ENCODE measurements at regions not wholly inside any gene's neighbourhood (a gene's known extent, or its start where the extent isn't known, plus 50 kb on each side); places are given as distances from the start of the nearest gene placed in this dataset.

DNA sequence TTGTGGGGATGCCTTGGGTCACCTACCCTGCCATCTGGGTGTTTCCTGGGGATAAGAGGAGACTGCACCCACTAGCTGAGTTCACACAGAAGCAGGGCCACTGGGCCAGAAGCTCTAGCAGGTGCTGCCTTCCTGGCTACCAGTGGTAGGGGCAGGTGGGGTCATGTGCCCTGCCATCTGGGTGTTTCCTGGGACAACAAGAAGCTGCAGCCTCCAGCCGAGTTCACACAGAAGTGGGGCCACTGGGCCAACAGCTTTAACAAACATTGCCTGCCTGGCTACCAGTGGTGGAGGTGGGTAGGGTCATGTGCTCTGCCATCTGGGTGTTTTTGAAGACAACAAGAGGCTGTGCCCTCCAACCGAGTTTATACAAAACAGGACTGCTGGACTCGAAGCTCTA, 282.2 kb upstream of the SYT4 start:
- H3K36me3 ChIP-seq: no peaks in the 10 kb centered on the region
- H3K4me1 ChIP-seq (ENCODE audit: insufficient read depth): no peaks in the 10 kb centered on the region
- H3K27ac ChIP-seq: no peak overlapping the region
- no peaks in the 10 kb centered on the region for H3K27me3 ChIP-seq
- TF ChIP-seq POLR2A (IDR thresholded peaks at IDR 0.05) (no peak), EP300 (IDR thresholded peaks at IDR 0.05) (no peak)
- TF ChIP-seq, protein P1, sequence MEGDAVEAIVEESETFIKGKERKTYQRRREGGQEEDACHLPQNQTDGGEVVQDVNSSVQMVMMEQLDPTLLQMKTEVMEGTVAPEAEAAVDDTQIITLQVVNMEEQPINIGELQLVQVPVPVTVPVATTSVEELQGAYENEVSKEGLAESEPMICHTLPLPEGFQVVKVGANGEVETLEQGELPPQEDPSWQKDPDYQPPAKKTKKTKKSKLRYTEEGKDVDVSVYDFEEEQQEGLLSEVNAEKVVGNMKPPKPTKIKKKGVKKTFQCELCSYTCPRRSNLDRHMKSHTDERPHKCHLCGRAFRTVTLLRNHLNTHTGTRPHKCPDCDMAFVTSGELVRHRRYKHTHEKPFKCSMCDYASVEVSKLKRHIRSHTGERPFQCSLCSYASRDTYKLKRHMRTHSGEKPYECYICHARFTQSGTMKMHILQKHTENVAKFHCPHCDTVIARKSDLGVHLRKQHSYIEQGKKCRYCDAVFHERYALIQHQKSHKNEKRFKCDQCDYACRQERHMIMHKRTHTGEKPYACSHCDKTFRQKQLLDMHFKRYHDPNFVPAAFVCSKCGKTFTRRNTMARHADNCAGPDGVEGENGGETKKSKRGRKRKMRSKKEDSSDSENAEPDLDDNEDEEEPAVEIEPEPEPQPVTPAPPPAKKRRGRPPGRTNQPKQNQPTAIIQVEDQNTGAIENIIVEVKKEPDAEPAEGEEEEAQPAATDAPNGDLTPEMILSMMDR (IDR thresholded peaks at IDR 0.05): no peak
- DNase-seq: no peak
- H3K4me3 ChIP-seq: no peak overlapping the region
- WGBS, 3 donors: 89 to 94% (median 91%) methylated on average over 3 of the region's 3 CpGs
- no peaks in the 10 kb centered on the region for H3K9me3 ChIP-seq
- intact Hi-C loops (cut with DNase I): no loop called here

DNA sequence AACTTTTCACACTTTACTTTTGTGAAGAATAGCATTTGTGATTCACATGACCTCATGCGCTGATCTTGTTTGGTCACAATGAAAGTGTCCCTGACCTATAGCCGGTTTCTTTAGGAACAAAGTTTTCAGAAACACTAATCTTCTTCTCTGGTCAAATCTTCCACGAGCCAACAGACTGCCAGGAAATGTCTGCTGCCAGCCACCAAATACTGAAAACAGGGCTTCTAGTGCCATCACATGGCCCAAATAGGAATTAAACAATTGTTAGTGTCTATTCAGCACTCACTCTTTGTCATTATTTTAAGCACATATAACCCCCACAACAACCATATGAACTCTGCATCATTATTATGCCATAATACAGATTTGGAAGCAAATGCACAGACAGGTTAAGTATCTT, 286.5 kb upstream of the SYT4 start:
- TF ChIP-seq POLR2A (IDR thresholded peaks at IDR 0.05) (no peak), EP300 (IDR thresholded peaks at IDR 0.05) (no peak)
- TF ChIP-seq, protein P1 (IDR thresholded peaks at IDR 0.05): peak in 1 of 3 donors; percentile 15
- Histone ChIP-seq H3K36me3 (no peaks in the 10 kb centered on the region), H3K27ac (no peak overlapping the region), H3K4me3 (no peak overlapping the region), H3K27me3 (no peaks in the 10 kb centered on the region), H3K4me1 (ENCODE audit: insufficient read depth) (no peaks in the 10 kb centered on the region), H3K9me3 (no peaks in the 10 kb centered on the region)
- 18 to 26% (median 19%) methylated on average over 3 of the region's 3 CpGs for WGBS, 3 donors
- DNase-seq: no peak
- intact Hi-C loops (cut with DNase I): no loop called here

DNA sequence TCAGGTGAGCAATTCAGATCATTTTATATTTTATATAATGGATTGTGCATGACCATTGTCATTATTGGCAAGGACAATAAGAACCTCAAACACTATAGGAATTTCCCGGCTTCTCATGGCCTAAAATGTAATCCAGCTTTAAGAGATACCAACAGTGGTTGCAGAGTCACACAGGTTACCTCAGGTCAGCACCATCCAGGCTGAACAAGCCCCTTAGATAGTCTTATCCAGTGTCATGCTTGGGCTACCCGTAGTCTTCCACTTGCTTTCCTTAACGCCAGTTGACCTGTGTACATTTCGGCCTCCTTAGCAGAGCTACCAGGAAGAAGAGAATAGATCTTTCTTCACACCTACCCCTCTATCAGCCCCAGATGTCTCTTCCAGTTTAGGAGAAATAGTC, 293.3 kb upstream of the SYT4 start:
- TF ChIP-seq EP300 (IDR thresholded peaks at IDR 0.05) (no peak), POLR2A (IDR thresholded peaks at IDR 0.05) (no peak)
- TF ChIP-seq, protein P1 (IDR thresholded peaks at IDR 0.05): no peak
- H3K4me1 ChIP-seq (ENCODE audit: insufficient read depth): no peaks in the 10 kb centered on the region
- DNase-seq: no peak
- H3K4me3 ChIP-seq: no peak overlapping the region
- 93 to 94% (median 93%) methylated on average over 4 of the region's 4 CpGs for WGBS, 3 donors
- H3K27me3 ChIP-seq: no peaks in the 10 kb centered on the region
- intact Hi-C loops (cut with DNase I): no loop called here
- H3K9me3 ChIP-seq: no peaks in the 10 kb centered on the region
- H3K27ac ChIP-seq: no peak overlapping the region
- H3K36me3 ChIP-seq: no peaks in the 10 kb centered on the region

DNA sequence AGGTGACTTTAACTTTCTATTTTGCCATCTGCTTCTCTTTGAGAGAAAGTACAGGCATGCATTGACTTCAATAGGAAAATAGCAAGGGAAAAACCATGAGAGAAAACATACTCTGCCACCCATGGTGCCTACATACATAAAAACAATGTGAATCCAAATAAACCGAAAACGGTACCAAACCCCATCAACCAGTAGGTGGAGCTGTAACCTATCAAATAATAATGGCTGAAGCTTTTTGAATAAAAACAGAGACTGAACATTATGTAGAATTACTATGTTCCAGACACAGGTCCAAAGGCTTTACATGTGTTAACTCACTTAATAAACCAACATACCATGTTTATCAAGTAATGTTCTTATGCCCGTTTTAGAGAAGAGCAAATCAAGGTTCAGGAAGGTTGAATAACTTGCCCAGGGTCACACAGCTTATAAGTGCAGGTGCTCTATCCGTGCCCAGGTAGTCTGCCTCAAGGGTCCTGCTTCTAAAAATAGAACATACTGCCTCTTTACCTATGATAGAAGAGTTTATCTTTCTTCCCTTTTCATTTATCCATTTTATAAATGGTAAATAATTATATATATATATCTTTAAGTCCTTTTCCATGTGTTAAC, 293.9 kb upstream of the SYT4 start:
- no peak overlapping the region for H3K4me3 ChIP-seq
- H3K4me1 ChIP-seq (ENCODE audit: insufficient read depth): no peaks in the 10 kb centered on the region
- TF ChIP-seq, protein P1 (IDR thresholded peaks at IDR 0.05): peak; percentile 16 to 47 (median 17)
- TF ChIP-seq EP300 (IDR thresholded peaks at IDR 0.05) (no peak), POLR2A (IDR thresholded peaks at IDR 0.05) (no peak)
- H3K27me3 ChIP-seq: no peaks in the 10 kb centered on the region
- intact Hi-C loops (cut with DNase I): no loop called here
- H3K36me3 ChIP-seq: no peaks in the 10 kb centered on the region
- DNase-seq: peak in 1 of 5 donors; percentile 19
- H3K27ac ChIP-seq: no peak overlapping the region
- 21 to 28% (median 25%) methylated on average over 4 of the region's 4 CpGs for WGBS, 3 donors
- H3K9me3 ChIP-seq: no peaks in the 10 kb centered on the region
